C4-2B (cell line): ENCODE measurements at regions not wholly inside any gene's neighbourhood (a gene's known extent, or its start where the extent isn't known, plus 50 kb on each side); places are given as distances from the start of the nearest gene placed in this dataset.
"Not testable (repeated sequence)": the region's sequence is repeated elsewhere in the genome, so short reads cannot be mapped to it uniquely, and the experiment has no call there.

ENCODE experiments used
- H3K27ac ChIP-seq: fragments of 450-650 bp; 2 replicates; pipeline ENCODE4 v1.5.1; 2017
- CTCF ChIP-seq: fragments of 450-650 bp; conservative IDR thresholded peaks from 2 replicates; pipeline ENCODE4 v1.5.1; 2017; ENCODE audit warnings: mild to moderate bottlenecking
- ZFX ChIP-seq: fragments of 450-650 bp; IDR thresholded peaks from 2 replicates; pipeline ENCODE4 v1.6.1; 2017

- TF ChIP-seq ZFX (no peak), CTCF (no peak)
- H3K27ac ChIP-seq, result no peak overlapping the region
These were observed 278.9 kb downstream of the TSN start for GRCh38 chr2:122034344-122034743.

DNA sequence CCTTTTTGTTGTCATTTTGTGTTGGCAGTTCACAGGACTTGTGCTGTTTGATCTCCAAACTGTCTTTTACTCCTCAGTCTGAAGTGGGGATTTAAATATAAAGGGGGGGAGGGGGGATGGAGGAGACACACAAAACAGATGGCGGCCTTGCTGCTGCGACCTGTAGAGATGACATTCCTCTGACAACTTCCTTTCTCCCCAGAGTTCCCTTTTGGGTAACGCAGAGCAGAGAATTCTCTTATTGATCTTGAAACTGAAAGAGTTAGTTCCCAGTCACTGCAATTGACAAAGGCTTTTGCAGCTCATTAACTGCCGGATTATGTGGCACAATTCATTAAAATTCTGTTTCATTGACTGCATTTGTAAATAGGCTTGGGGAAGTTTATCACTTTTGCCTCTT lies 279.3 kb downstream of the TSN start:
- TF ChIP-seq CTCF (no peak), ZFX (no peak)
- no peak overlapping the region for H3K27ac ChIP-seq

DNA sequence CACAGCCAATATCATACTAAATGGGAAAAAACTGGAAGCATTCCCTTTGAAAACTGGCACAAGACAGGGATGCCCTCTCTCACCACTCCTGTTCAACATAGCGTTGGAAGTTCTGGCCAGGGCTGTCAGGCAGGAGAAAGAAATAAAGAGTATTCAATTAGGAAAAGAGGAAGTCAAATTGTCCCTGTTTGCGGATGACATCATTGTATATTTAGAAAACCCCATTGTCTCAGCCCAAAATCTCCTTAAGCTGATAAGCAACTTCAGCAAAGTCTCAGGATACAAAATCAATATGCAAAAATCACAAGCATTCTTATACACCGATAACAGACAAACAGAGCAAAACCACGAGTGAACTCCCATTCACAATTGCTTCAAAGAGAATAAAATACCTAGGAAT lies 283.4 kb downstream of the TSN start:
- not testable (repeated sequence) for H3K27ac ChIP-seq

DNA sequence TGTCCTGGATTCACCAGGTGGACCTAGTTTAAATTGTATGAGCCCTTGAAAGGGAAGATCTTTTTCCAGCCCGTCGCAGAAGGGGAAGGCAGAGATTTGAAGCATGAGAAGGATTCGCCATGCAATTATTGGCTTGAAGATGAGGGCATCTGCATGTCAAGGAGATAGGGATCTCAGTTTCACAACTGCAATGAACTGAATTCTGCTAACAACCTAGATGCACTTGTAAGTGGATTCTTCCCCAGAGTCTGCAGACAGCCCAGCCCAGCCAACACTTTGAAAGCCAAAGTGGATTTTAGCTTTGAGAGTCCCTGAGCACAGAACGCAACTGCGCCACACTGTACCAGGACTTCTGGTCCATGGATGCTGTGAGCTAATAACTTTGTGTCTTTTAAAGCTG lies 286.0 kb downstream of the TSN start:
- H3K27ac ChIP-seq, result no peak overlapping the region
- TF ChIP-seq ZFX, result no peak
- TF ChIP-seq CTCF, result no peak

DNA sequence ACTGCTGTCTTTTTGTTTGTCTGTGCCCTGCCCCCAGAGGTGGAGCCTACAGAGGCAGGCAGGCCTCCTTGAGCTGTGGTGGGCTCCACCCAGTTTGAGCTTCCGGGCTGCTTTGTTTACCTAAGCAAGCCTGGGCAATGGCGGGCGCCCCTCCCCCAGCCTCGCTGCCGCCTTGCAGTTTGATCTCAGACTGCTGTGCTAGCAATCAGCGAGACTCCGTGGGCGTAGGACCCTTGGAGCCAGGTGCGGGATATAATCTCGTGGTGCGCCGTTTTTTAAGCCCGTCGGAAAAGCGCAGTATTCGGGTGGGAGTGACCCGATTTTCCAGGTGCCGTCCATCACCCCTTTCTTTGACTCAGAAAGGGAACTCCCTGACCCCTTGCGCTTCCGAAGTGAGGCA lies 296.2 kb downstream of the TSN start:
- H3K27ac ChIP-seq, result peak overlapping the region; percentile 42

DNA sequence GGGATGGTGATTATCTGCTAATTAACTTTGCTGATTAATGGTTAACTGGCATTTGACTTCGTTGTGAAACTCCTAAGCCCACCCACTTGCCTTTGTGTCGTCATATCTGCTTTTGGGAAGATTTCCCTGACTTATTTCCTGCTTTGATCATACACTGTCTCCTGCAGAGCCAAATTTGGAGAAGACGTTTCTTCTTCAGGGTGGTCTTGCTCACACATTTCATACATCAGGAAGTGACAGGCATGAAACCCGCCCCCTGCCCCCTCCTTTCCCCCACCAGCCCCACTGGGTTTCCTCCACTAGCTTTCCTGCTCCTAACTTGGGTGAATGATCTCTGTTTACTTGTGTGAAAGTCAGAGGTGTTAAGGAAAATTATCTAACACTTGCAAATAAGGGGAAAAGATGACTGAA lies 300.1 kb downstream of the TSN start:
- TF ChIP-seq CTCF (no peak), ZFX (no peak)
- no peak overlapping the region for H3K27ac ChIP-seq

DNA sequence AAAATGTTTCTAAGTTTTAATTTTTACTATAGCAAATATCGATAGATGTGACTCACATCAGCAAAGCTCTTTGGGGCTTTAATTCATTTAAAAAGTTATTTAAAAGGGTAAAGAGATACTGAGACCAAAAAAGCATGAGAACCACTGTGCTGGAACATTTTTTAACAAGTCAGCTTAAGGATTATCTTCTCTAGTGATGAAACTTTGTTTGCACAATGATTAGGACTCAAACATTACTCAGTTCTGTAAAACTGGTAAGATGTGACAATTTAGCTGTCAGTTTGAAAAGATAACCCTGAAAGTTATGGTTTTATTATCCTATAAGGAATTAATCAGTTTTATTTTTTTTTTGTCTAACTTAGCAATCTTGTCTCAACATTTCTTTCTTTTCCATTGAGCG lies 301.4 kb downstream of the TSN start:
- TF ChIP-seq CTCF, result no peak
- TF ChIP-seq ZFX, result no peak

DNA sequence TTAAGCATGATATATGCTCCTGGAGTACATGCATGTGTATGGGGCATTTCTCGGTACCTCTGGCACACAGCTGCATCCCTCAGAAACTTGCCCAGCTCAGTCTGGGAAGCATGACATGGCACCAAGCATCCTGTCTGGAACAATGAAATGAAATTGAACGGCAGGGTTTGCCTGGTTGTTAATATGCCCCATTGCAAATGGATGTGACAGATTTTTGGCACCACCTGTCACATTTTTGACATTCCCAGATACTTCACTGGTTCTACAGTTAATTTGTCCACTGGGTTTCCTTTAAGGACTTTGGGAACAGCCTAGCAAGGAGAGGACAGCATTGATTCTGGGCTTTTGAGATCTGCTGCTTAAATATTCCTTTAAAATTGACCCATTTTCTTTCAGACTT lies 305.8 kb downstream of the TSN start:
- TF ChIP-seq CTCF (no peak), ZFX (no peak)
- H3K27ac ChIP-seq, result no peak overlapping the region

More for the DNA sequence above, 301.4 kb downstream of the TSN start:
- no peak overlapping the region for H3K27ac ChIP-seq

GRCh38 chr2:122061831-122062230 lies 306.4 kb downstream of the TSN start:
- H3K27ac ChIP-seq, result no peak overlapping the region
- TF ChIP-seq CTCF (no peak), ZFX (no peak)
